Superior temporal gyrus (tissue), 1 donor: ENCODE measurements at regions not wholly inside any gene's neighbourhood (a gene's known extent, or its start where the extent isn't known, plus 50 kb on each side); places are given as distances from the start of the nearest gene placed in this dataset.
"Not testable (repeated sequence)": the region's sequence is repeated elsewhere in the genome, so short reads cannot be mapped to it uniquely, and the experiment has no call there.

ENCODE experiments used
- DNase-seq: peaks from one replicate; pipeline ENCODE4 v3.0.0-alpha.2; 2016; ENCODE audit errors: extremely low spot score

- no peak for DNase-seq
Observed at GRCh38 chr7:46301677-46302076, 380.6 kb upstream of the IGFBP3 start.

GRCh38 chr7:46297515-46297914 lies 376.4 kb upstream of the IGFBP3 start:
- DNase-seq = no peak

GRCh38 chr7:46296526-46296925 lies 375.5 kb upstream of the IGFBP3 start:
- DNase-seq = no peak

GRCh38 chr7:46294381-46294780 lies 373.3 kb upstream of the IGFBP3 start:
- DNase-seq = no peak

DNA sequence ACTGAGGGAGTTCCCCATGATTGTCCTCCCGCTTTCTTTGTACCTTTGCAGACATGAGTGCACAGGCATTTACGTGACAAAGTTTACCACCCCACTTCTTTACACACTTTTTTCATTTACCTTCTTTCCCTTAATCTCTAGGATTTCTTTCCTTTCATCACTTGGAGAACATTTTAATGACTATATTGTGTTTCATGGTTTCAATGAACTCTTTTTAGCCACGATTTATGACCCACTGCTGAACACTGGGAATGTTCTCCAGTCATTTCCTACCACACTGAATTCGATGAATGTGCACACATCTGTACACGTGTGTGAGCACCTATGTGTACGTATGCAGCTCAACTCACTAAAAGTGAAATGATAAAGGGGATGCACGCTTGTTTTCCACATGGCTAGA lies 371.7 kb upstream of the IGFBP3 start:
- DNase-seq = no peak

DNA sequence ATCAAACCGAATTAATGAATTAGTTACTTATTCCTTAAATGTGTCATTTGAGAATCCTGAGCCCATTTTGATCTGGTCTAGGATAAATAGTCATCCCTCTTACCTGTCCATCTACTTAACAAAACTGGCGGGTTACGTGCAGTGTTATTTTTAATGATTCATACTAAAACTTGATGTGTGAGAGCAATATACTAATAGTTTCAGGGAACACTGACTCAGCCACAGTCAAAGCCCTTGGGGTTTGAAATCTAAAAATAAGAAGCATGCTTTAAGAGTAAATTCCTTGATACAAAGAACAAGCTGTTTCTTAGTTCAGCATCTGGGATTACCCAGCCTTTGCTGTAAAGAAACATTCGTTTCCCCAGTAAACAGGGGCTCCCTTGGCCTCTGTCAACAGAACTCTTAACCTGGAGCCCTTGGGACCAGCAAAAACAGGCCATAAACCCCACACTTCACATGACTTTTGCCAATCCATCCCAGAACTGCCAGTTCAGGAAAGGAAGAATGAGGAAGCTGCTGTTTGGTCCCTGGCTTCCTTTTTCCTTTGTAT lies 370.6 kb upstream of the IGFBP3 start:
- DNase-seq = no peak

GRCh38 chr7:46291050-46291438 lies 370.0 kb upstream of the IGFBP3 start:
- no peak for DNase-seq

DNA sequence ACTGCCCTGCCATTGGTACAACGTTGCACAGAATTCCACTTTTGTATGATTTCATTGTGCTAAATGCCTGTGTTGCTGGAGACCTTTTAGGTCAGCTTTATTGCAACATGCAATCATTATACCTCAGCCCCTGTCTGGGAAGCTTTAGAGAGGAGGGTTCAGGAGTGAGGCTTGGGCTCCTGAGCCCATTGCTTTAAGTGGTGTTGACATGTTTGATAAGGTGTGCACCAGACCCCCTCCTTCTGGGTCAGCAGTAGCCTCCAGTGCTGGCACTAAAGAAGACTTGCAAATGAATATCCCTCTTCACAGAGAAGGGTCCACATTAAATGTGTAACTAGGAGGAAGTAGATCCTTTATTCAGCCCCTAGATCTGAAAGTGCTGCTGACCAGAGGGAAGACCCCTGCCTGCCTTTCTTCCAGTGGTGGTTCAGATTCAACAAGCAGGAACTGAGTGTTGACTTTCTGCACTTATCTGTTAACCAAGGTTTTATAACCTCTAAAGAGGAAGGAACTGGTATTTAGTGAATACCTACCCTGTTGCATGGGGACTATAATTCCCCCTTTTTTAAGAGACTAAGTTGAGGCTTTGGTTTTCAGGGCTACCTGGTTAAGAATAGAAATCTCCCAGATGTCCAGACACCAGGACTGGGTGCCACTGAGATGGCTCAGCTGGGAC lies 369.4 kb upstream of the IGFBP3 start:
- no peak for DNase-seq

DNA sequence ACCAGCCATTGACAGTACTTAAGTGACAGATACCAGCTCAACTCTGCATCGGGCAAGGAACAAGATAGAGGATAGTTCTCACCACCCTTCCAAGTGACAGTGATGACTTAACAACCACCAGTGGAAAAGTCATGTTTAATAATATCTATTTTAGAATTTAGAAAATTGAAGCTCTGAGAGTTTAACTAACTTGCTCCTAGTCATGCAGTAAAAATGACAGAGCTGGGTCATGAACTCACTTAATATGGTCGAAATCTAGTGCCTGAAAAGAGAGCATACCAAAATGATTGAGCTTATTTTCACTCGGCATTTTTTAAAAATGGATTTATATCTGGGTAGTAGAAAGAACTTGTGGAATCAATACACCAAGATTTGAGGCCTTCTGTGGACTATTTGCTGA lies 367.8 kb upstream of the IGFBP3 start:
- no peak for DNase-seq

DNA sequence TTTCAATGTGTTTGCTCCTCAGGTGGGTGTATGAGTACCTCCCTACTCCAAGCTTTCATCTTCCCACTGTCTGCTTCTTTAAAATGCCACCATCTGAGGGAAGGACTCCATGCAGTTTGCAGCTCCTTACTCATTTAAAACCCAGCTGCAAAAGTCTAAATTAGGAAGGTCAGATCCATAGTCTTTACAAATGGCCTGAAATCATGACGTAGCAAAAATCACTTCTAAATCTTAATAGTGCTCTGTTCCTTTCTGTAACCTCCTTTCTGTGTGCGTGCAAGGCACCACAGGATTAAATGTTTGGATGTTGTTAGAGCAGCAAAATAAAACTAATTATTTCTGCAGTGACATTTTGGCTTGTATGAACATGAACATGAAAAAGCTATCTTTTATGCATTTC lies 366.9 kb upstream of the IGFBP3 start:
- DNase-seq = no peak

GRCh38 chr7:46286957-46287356 lies 365.9 kb upstream of the IGFBP3 start:
- DNase-seq = no peak

GRCh38 chr7:46286356-46286755 lies 365.3 kb upstream of the IGFBP3 start:
- no peak for DNase-seq

GRCh38 chr7:46285878-46286277 lies 364.8 kb upstream of the IGFBP3 start:
- no peak for DNase-seq

GRCh38 chr7:46283852-46284251 lies 362.8 kb upstream of the IGFBP3 start:
- DNase-seq = no peak

DNA sequence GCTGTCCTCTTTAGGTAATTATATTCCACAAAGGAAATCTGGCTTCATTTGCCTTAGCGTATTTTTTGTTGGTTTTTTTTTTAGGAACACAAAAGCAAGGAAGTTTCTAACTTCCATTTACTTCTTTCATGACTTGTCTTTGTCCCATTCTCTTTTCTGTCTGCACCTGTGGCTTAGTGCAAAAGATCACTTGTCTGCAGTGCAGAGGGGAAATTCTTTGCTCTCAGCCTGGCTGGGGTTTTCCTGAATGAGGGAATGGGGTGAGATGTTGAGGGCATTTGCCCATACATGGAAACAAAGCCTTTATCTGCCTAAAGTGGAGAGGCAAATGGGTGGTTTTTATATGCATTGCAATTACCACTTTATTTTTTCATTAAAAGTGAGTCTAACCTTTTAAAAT lies 361.1 kb upstream of the IGFBP3 start:
- no peak for DNase-seq

DNA sequence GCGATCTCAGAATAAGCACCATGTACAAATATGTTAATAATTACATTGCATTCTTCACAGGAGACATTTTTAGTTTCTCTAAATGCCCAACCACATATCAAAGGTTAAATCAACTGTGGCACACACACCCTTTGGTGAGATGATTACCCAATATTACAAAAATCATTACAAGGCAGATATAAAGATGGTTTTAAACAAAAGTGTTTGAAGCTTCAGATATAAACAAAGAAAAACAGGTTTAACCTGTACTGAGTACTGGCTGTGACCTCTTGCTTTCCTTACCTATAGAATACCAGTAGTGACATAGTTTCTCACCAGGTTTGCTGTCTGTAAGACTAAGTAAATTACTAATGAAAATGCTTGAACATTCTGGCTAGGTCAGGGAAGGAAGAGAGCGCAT lies 360.0 kb upstream of the IGFBP3 start:
- DNase-seq = no peak

DNA sequence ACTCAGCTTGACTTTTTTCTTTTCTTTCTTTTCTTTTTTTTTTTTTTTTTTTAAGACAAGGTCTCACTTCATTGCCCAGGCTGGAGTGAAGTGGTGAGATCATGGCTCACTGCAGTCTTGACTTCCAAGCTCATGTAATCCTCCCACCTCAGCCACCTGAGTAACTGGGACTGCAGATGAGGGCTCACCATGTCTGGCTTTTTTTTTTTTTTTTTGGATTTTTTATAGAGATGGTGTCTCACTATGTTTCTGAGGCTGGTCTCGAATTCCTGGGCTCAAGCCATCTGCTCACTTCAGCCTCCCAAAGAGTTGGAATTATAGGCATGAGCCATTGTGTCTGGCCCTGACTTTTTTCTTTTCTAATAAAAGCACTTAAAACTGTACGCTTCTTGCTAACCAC lies 358.2 kb upstream of the IGFBP3 start:
- no peak for DNase-seq

DNA sequence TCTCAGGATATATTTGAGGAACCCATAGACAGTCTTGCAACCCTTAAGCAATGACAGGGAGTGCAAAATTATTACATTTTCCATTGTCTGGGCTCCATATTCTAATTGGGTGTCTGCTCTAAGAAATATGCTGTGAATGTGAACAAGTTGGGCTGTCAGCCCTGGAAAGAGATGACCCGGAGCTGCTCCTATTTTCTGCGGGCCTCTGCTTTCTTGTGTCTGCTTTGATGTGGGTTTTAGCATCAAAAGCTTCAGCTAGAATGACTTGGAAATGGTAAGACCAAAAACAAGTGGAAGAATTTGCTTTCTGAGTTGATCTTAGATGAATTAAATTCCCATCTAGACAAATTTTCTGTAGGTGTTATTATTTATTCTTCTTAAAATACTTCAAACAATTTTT lies 343.6 kb upstream of the IGFBP3 start:
- no peak for DNase-seq

- not testable (repeated sequence) for DNase-seq
Observed at GRCh38 chr7:46261638-46262037, 340.6 kb upstream of the IGFBP3 start.

DNA sequence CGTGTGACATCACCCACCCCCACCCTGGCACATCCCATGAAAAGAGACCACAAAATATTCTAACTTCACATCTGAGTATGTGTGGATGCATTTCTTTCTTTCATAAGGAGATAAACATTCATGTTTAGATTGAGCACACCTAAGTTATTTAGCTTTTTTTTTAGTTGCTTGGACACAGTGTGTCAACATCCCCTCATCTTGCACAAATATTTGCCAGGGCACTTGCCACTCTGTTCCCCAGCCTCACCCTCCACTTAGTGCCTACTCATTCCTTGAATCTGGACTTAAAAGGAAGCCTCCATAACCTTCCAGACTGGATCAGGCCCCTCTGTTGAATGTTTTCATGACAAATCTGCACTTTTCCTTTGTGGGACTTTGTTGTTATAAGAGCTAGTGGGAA lies 338.9 kb upstream of the IGFBP3 start:
- DNase-seq = no peak

DNA sequence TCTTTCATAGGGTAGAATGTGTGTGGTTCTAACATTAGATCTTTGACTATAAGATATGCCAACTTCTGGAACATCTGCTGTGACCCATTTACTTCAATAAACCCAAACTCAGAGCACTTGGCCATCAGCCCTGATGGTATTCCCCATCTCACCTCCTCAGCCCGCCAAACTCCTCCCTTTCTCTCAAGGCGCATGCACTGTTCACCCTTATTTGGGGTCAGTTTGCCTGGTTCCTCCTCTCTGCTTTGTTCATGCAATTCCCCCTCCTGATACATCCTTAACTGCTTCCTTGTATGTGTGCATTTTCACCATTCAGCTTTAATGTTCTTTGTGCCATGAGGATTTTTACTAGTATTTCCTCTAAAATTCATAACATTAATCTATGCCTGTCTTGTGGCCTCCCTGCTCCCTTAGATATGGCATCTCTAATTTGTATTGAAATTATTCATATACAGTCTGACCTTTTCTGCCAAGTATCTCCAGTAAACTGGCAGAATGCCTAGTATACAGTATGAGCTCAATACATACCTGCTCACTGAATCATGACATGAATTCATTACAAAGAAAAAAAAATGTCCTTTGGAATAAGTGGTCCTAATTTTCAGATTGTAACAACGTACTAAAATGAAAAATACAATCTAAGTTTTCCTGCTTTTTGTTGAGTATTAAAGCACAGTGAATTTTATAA lies 336.8 kb upstream of the IGFBP3 start:
- no peak for DNase-seq

GRCh38 chr7:46256870-46257661 lies 336.0 kb upstream of the IGFBP3 start:
- no peak for DNase-seq

DNA sequence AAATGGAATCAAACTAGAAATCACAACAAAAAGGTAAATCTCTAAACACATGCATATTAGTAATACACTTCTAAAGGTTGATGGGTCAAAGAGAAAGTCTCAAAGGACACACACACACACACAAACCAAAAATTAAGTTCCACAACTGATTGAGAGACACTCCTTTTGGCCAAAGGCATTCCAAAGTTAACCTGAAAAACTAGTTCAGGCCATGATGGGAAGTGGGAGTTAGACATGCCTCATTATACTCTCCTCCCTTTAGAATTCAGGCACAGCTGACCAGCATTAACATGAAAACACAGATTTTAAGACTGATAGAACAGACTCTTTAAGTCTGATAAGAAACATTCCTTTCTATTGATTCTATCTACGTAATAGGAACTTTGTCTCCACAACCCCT lies 332.4 kb upstream of the IGFBP3 start:
- no peak for DNase-seq
